ENCODE measurements at regions not wholly inside any gene's neighbourhood (a gene's known extent, or its start where the extent isn't known, plus 50 kb on each side); places are given as distances from the start of the nearest gene placed in this dataset.

DNA sequence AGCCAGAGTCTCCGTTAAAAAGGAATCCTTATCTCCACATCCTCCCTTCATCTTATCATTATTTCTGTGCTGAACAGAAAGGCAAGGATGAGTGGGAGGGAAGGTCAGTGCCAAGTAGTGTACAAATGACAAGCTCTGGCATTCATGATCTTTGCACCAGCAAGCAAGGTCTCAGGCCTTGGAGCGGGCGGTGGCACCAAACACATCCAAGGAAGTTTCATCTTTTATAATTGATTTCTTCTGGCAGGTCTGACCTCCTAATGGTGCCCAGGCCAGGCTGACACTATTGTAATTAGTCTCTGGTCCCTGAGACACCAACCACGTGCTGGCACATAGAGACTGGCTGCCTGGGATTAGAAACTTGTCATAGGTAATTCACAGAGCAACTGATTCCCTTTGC is 336.6 kb downstream of the EN1 start:
- TF ChIP-seq, protein P1, sequence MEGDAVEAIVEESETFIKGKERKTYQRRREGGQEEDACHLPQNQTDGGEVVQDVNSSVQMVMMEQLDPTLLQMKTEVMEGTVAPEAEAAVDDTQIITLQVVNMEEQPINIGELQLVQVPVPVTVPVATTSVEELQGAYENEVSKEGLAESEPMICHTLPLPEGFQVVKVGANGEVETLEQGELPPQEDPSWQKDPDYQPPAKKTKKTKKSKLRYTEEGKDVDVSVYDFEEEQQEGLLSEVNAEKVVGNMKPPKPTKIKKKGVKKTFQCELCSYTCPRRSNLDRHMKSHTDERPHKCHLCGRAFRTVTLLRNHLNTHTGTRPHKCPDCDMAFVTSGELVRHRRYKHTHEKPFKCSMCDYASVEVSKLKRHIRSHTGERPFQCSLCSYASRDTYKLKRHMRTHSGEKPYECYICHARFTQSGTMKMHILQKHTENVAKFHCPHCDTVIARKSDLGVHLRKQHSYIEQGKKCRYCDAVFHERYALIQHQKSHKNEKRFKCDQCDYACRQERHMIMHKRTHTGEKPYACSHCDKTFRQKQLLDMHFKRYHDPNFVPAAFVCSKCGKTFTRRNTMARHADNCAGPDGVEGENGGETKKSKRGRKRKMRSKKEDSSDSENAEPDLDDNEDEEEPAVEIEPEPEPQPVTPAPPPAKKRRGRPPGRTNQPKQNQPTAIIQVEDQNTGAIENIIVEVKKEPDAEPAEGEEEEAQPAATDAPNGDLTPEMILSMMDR (conservative IDR thresholded peaks at IDR 0.05; ENCODE audit: low read depth, low read length): no peak
- no peak for TF ChIP-seq EZH2 (IDR thresholded peaks at IDR 0.05; ENCODE audit: borderline replicate concordance, low read depth, low read length, poor library complexity, severe bottlenecking)

All from A673 (cell line).